ENCODE measurements at regions not wholly inside any gene's neighbourhood (a gene's known extent, or its start where the extent isn't known, plus 50 kb on each side); places are given as distances from the start of the nearest gene placed in this dataset.

- ChIA-PET CTCF (no interaction called here), POLR2A (ENCODE audit: low non-redundant PET) (no interaction called here)
- H3K4me1 ChIP-seq (ENCODE audit: insufficient read depth, low read length, poor library complexity, severe bottlenecking), result no peaks in the 10 kb centered on the region
- intact Hi-C loops (cut with micrococcal nuclease; ENCODE audit: unreplicated experiment), result no loop called here
- H3K36me3 ChIP-seq (ENCODE audit: insufficient read depth, low read length, poor library complexity, severe bottlenecking), result no peaks in the 10 kb centered on the region
- peaks cover 4% of the 10 kb centered on the region for H3K9me3 ChIP-seq (ENCODE audit: low read depth, low read length, poor library complexity, severe bottlenecking)
- no peak for DNase-seq (ENCODE audit: low spot score)
- TF ChIP-seq EZH2 (IDR thresholded peaks at IDR 0.05; ENCODE audit: borderline replicate concordance, low read depth, low read length, poor library complexity, severe bottlenecking), result no peak
- TF ChIP-seq, protein P1, sequence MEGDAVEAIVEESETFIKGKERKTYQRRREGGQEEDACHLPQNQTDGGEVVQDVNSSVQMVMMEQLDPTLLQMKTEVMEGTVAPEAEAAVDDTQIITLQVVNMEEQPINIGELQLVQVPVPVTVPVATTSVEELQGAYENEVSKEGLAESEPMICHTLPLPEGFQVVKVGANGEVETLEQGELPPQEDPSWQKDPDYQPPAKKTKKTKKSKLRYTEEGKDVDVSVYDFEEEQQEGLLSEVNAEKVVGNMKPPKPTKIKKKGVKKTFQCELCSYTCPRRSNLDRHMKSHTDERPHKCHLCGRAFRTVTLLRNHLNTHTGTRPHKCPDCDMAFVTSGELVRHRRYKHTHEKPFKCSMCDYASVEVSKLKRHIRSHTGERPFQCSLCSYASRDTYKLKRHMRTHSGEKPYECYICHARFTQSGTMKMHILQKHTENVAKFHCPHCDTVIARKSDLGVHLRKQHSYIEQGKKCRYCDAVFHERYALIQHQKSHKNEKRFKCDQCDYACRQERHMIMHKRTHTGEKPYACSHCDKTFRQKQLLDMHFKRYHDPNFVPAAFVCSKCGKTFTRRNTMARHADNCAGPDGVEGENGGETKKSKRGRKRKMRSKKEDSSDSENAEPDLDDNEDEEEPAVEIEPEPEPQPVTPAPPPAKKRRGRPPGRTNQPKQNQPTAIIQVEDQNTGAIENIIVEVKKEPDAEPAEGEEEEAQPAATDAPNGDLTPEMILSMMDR (conservative IDR thresholded peaks at IDR 0.05; ENCODE audit: low read depth, low read length), result no peak
- no TSS peak for BruUV-seq (replicated peaks)
- no peak overlapping the region for H3K27ac ChIP-seq (ENCODE audit: low read depth, low read length, poor library complexity, severe bottlenecking)
- H3K4me3 ChIP-seq (ENCODE audit: low read depth, low read length, poor library complexity, severe bottlenecking), result no peak overlapping the region
- no peaks in the 10 kb centered on the region for H3K27me3 ChIP-seq (replicated peaks; ENCODE audit: insufficient read depth, low read depth, low read length, poor library complexity)
Observed at GRCh38 chr2:226172939-226173338, 626.7 kb downstream of the IRS1 start.

GRCh38 chr2:226172309-226172708 is 627.3 kb downstream of the IRS1 start:
- ChIA-PET POLR2A (ENCODE audit: low non-redundant PET) (interaction anchor here (0.6 kb wide), 1 partner anchor 41 kb away, joined by 3 read pairs; no protein-coding TSS in a partner anchor), CTCF (no interaction called here)
- DNase-seq (ENCODE audit: low spot score), result no peak
- Histone ChIP-seq H3K27me3 (replicated peaks; ENCODE audit: insufficient read depth, low read depth, low read length, poor library complexity) (no peaks in the 10 kb centered on the region), H3K4me3 (ENCODE audit: low read depth, low read length, poor library complexity, severe bottlenecking) (no peak overlapping the region), H3K27ac (ENCODE audit: low read depth, low read length, poor library complexity, severe bottlenecking) (no peak overlapping the region), H3K4me1 (ENCODE audit: insufficient read depth, low read length, poor library complexity, severe bottlenecking) (no peaks in the 10 kb centered on the region), H3K36me3 (ENCODE audit: insufficient read depth, low read length, poor library complexity, severe bottlenecking) (no peaks in the 10 kb centered on the region), H3K9me3 (ENCODE audit: low read depth, low read length, poor library complexity, severe bottlenecking) (no peaks in the 10 kb centered on the region)
- intact Hi-C loops (cut with micrococcal nuclease; ENCODE audit: unreplicated experiment), result no loop called here
- BruUV-seq (replicated peaks), result no TSS peak
- no peak for TF ChIP-seq EZH2 (IDR thresholded peaks at IDR 0.05; ENCODE audit: borderline replicate concordance, low read depth, low read length, poor library complexity, severe bottlenecking)
- TF ChIP-seq, protein P1 (conservative IDR thresholded peaks at IDR 0.05; ENCODE audit: low read depth, low read length), result no peak

DNA sequence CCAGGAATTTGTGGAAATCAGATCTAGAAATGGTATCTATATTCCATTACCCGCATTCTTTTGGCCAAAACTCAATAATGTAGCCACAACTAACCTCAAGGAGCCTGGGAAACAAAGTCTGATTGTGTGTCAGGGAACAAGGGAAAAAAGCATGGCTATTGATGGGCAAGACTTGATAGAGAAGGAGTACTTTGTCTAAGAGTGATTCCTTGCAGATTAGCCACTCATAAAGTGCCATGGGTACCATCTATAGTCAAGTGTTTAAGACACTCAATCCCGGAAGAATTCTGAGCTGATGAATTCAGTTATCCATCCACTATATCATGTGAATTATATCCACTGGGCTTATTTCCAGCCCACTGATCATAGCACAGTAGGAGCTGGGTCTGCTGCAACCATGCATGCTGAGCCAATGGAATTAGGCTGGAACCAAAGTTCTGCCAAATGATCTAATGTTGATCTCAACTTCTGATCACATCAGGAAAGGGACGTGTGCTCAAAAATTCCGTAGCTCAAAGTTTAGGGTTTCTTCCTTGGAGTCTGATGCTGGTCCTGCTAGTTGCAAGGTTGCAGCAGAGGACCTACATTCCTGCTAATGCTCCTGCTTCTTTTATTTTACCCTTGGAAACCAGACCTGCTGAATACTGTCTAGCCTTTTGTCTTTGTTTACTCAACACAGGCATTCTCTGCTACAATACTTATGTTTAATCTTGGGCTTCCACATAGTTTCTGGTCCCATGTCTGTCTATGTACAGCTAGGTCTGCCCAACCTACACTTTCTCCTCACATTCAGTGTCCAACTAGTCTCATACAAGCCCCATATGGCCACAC is 629.7 kb downstream of the IRS1 start:
- H3K4me1 ChIP-seq (ENCODE audit: insufficient read depth, low read length, poor library complexity, severe bottlenecking), result no peaks in the 10 kb centered on the region
- ChIA-PET CTCF (no interaction called here), POLR2A (ENCODE audit: low non-redundant PET) (no interaction called here)
- H3K36me3 ChIP-seq (ENCODE audit: insufficient read depth, low read length, poor library complexity, severe bottlenecking), result no peaks in the 10 kb centered on the region
- no peak overlapping the region for H3K4me3 ChIP-seq (ENCODE audit: low read depth, low read length, poor library complexity, severe bottlenecking)
- H3K27ac ChIP-seq (ENCODE audit: low read depth, low read length, poor library complexity, severe bottlenecking), result no peak overlapping the region
- TF ChIP-seq EZH2 (IDR thresholded peaks at IDR 0.05; ENCODE audit: borderline replicate concordance, low read depth, low read length, poor library complexity, severe bottlenecking), result no peak
- TF ChIP-seq, protein P1 (conservative IDR thresholded peaks at IDR 0.05; ENCODE audit: low read depth, low read length), result no peak
- BruUV-seq (replicated peaks), result no TSS peak
- no peaks in the 10 kb centered on the region for H3K27me3 ChIP-seq (replicated peaks; ENCODE audit: insufficient read depth, low read depth, low read length, poor library complexity)
- no peaks in the 10 kb centered on the region for H3K9me3 ChIP-seq (ENCODE audit: low read depth, low read length, poor library complexity, severe bottlenecking)
- DNase-seq (ENCODE audit: low spot score), result no peak
- intact Hi-C loops (cut with micrococcal nuclease; ENCODE audit: unreplicated experiment), result no loop called here

All from A673 (cell line).